Activated naive CD4-positive, alpha-beta T cell treated with anti-CD3 and anti-CD28 coated beads, Interleukin-2, amount 50 U/mL, for 72 hours (primary cell): ENCODE measurements at regions not wholly inside any gene's neighbourhood (a gene's known extent, or its start where the extent isn't known, plus 50 kb on each side); places are given as distances from the start of the nearest gene placed in this dataset.
"Not testable (repeated sequence)": the region's sequence is repeated elsewhere in the genome, so short reads cannot be mapped to it uniquely, and the experiment has no call there.

ENCODE experiments used
- ATAC-seq, 2 donors: fragments of 150-1000 bp; cut with Tn5 transposase; 2 replicates each; pipeline ENCODE4 v1.10.0; 2021; ENCODE audit warnings: mild to moderate bottlenecking in 2 of 2, moderate library complexity in 2 of 2
- DNase-seq, 2 donors: peaks; one replicate each; pipeline ENCODE4 v3.0.0; 2021 to 2022; ENCODE audit warnings: low spot score in 2 of 2
- H3K27ac Mint-ChIP-seq, 2 donors: one replicate each; pipeline ENCODE4 v1.8.0; 2022; ENCODE audit warnings: mild to moderate bottlenecking in 2 of 2, mixed read lengths in 2 of 2
- H3K36me3 Mint-ChIP-seq, 2 donors: one replicate each; pipeline ENCODE4 v1.8.0; 2022; ENCODE audit warnings: mixed read lengths in 2 of 2
- H3K9me3 Mint-ChIP-seq, 2 donors: one replicate each; pipeline ENCODE4 v1.8.0; 2022; ENCODE audit warnings: mixed read lengths in 2 of 2

DNA sequence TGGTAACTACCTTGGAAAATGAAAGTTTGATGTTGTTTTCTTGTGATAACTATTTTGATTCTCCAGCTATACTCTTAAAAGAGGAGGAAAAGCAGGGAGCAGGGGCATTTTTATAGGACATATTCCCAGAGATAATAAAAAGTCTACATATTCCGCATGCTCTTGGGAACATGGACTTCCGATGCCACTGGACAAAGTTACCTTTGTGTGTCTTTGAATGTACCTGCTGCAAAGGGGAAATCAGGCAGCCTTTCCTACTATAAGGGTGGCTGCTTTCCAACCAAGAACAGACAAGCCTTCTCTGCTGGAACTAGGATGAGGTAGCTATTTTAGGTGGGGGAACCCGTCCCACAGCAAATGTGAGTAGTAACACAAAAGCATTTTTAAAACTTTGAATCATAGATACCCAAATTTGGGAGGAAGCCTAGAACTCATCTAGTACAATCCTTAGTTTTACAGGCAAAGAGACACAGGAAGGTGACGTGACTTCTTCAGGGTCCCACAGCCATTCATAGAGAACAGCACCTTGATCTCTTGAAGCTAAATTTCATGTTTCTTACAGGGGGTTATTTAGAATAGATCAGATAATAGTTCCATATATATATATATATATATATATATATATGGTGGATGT, 179.9 kb downstream of the FASLG start:
- H3K27ac Mint-ChIP-seq = peak overlapping the region in 1 of 2 donors; percentile 11
- H3K9me3 Mint-ChIP-seq = no peaks in the 10 kb centered on the region
- DNase-seq = no peak
- peak; percentile 10 to 29 for ATAC-seq
- H3K36me3 Mint-ChIP-seq = no peaks in the 10 kb centered on the region

DNA sequence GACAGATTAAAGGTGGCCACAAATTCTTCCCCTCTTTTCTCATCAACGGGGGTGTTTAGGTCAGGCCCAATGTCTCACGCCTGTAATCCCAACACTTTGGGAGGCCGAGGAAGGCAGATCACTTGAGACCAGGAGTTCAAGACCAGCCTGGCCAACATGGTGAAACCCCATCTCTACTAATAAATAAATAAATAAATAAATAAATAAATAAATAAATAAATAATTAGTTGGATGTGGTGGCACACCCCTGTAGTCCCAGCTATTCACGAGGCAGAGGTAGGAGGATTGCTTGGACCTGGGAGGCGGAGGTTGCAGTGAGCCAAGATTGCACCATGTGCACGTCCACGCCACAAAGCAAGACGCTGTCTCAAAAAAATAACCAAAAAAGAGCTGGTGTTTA, 180.7 kb downstream of the FASLG start:
- not testable (repeated sequence) for H3K36me3 Mint-ChIP-seq, H3K27ac Mint-ChIP-seq, DNase-seq, H3K9me3 Mint-ChIP-seq, ATAC-seq

GRCh38 chr1:172843444-172843843, 184.5 kb downstream of the FASLG start:
- ATAC-seq (no peak), DNase-seq (no peak)
- no peaks in the 10 kb centered on the region for H3K36me3 Mint-ChIP-seq
- no peak overlapping the region for H3K27ac Mint-ChIP-seq
- H3K9me3 Mint-ChIP-seq = no peaks in the 10 kb centered on the region

DNA sequence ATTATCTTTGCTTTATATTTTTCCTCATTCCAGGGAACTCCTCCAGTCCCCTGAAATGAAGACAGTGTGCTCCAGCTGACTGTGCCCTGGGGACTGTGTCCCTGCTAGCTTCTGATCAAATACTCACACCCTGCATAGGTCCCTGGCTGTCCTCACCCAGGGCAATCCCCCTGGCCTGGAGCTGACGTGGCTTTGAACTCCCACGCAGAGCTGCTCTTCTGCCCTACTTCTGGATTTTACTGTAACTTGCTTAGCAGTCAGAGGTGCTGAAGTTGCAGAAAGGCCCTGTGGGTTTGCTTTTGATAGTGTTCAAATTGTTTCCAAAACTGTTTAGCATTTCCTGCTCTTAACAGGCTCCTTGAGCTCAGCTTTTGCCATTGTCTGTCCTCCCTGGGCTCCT, 186.5 kb downstream of the FASLG start:
- DNase-seq (peak; percentile 54 to 70), ATAC-seq (peak; percentile 99)
- Mint-ChIP-seq H3K36me3 (no peaks in the 10 kb centered on the region), H3K27ac (no peak overlapping the region), H3K9me3 (no peaks in the 10 kb centered on the region)

DNA sequence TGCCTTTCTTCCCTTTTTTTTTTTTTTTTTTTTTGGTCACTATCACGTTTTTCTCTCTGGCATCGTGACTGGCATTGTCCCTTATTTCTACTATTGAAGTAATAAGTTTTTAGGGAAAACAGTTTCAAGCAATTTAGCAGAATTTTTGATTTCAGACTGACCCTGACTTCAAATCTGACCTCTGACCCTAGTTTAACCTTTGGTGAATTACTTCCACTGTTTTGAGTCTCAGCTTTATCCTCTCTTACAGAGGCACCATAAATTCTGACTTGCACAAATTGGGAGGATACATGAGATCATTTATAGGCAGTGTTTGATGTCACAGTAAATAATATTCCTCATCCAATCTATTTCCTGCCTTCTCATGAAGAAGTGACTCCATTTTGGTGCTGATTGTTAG, 187.0 kb downstream of the FASLG start:
- ATAC-seq (no peak), DNase-seq (no peak)
- Mint-ChIP-seq H3K9me3 (no peaks in the 10 kb centered on the region), H3K27ac (no peak overlapping the region), H3K36me3 (no peaks in the 10 kb centered on the region)

GRCh38 chr1:172847814-172848213, 188.9 kb downstream of the FASLG start:
- not testable (repeated sequence) for H3K9me3 Mint-ChIP-seq, H3K27ac Mint-ChIP-seq, H3K36me3 Mint-ChIP-seq, DNase-seq, ATAC-seq

GRCh38 chr1:172849653-172850052, 190.8 kb downstream of the FASLG start:
- Mint-ChIP-seq H3K27ac (no peak overlapping the region), H3K9me3 (peaks cover under 1 to 6% of the 10 kb centered on the region in 2 donors), H3K36me3 (peaks cover 0 to 12% of the 10 kb centered on the region in 2 donors)
- ATAC-seq = no peak
- DNase-seq = no peak

DNA sequence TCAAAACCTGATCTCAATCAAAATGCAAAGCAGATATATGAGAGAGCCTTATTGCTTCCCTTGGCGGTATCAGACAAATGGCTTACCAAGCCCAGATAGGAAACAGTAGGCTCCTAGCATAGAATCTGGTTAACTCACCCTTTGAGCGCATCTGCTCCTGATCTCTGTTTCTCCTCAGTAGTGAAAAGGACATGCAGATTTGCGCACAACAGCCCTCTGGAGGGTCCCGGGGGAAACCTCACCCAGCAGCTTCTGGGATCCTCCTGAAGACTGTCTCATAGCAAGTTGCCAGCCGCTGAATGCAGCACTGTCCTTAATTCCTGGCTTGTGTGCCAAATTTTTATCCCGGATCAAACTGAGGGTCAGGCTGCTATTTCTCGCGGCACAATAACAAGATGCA, 192.2 kb downstream of the FASLG start:
- peaks cover 5 to 11% of the 10 kb centered on the region in 2 donors for H3K9me3 Mint-ChIP-seq
- DNase-seq (no peak), ATAC-seq (no peak)
- peaks cover 0 to 17% of the 10 kb centered on the region in 2 donors for H3K36me3 Mint-ChIP-seq
- H3K27ac Mint-ChIP-seq = no peak overlapping the region

DNA sequence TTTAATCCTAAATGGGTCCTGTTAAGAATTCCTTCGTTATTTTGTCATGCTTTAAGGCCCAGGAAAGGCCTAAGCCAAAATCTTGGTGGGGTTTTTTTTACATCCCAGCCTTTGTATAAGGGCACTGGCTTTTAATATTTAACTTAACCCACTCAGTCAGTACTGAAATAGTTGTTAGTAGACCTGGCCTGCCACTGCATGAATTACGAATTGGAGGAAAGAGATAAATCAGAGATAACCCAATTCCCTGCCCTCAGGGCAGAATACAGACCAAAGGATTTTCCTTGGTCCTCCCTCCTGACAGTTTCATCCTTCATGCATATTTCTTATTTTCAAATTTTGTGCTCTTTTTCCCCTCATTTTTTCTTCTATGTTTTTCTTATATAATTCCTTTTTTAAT, 193.0 kb downstream of the FASLG start:
- peaks cover 0 to 17% of the 10 kb centered on the region in 2 donors for H3K36me3 Mint-ChIP-seq
- no peak for DNase-seq
- no peak overlapping the region for H3K27ac Mint-ChIP-seq
- ATAC-seq = no peak
- peaks cover 5 to 11% of the 10 kb centered on the region in 2 donors for H3K9me3 Mint-ChIP-seq

DNA sequence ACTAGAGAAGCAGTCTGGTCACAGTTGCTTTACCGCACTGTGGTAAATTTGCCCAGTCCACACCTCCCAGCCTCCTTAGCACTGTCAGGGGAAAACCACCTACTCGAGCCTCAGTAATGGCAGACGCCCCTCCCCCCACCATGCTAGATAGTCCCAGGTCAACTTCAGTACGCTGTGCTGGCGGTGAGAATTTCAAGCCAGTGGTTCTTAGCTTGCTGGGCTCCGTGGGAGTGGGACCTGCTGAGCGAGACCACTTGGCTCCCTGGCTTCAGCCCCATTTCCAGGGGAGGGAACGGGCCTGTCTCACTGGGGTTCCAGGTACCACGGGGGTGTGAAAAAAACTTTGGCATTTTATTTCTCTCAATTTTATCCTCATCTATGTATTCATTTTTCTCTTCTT, 194.8 kb downstream of the TNFSF18 start:
- DNase-seq, ATAC-seq, H3K27ac Mint-ChIP-seq: not testable (repeated sequence)
- Mint-ChIP-seq H3K36me3 (peaks cover 0 to 17% of the 10 kb centered on the region in 2 donors), H3K9me3 (peaks cover 5 to 11% of the 10 kb centered on the region in 2 donors)

DNA sequence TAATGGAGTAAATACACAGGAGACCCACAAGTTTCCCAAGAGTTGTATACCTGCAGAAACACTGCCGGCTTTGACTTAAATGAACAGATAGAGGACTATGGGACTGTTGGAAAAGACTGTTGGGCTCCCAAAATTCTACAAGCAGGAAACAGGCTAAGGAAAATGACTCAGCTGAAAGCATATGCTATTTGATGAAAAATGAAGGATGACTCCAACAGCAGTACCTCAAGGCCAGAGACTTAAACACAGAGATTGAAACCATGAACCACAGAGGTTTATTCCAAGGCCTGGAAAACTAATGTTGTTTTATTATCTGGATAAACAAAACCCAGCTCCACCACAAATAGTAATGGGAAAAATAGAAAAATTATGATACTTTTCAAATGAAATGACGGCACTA, 187.7 kb downstream of the TNFSF18 start:
- H3K9me3 Mint-ChIP-seq = no peaks in the 10 kb centered on the region
- DNase-seq (no peak), ATAC-seq (no peak)
- no peaks in the 10 kb centered on the region for H3K36me3 Mint-ChIP-seq
- no peak overlapping the region for H3K27ac Mint-ChIP-seq

DNA sequence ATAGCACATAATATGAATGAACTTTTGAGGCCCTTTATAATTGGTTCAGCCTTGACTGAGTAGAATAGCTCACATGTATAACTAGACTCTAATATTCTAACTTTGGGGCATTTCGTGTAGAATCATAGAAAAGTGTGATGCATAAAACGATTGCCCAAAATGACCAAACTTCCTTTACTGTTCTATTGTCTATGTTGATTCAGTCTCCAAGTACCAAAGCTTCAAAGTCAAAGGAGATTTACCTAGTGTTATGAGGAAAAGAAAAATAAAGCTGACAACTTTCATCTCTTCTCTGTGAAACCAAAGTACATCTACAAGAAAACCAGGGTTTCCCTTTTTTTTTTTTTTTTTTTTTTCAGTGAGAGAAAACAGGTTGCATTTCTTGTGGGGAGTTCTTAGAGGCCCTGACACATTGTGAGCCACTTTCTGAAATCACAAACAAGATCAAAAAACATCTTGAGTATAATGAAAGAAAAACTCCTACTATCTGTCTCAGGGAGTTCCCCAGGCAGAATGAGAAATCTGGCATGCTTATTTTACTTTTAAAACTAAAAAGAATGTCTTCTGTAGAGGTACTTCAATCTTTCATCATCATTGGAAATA, 183.4 kb downstream of the TNFSF18 start:
- ATAC-seq (peak; percentile 76 to 86), DNase-seq (no peak)
- no peaks in the 10 kb centered on the region for H3K9me3 Mint-ChIP-seq
- no peak overlapping the region for H3K27ac Mint-ChIP-seq
- no peaks in the 10 kb centered on the region for H3K36me3 Mint-ChIP-seq

DNA sequence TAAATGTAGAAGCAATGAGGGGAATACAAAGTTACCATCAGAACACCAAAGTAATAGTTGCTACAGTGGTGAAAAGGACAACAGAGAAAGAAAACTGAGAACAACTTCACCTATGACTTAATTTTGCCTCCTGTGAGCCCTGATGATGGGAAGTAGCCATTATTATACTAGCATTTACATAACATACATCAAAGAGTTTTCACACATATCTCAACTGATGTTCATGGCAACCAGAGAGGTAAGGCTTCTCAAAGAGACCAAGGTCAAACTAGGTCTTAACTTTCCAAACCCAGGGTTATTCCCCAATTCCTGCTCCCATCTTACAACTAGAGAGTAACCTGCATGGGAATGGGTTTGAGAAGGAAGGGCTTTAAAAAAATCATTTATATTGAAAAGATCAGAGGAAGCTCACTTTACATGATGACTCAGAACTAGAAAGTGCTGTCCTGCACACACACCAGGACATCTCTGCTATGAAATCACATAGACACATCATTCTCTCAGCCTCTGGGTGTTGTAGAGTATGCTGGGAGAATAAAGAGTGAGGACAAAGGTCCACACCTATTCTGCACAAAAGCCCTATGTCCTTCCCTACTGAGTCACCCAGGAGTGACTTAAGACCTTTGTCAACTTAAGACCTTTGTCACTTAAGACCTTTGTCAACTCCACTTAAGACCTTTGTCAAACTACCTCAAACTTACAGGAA, 179.7 kb downstream of the TNFSF18 start:
- Mint-ChIP-seq H3K27ac (no peak overlapping the region), H3K9me3 (no peaks in the 10 kb centered on the region), H3K36me3 (no peaks in the 10 kb centered on the region)
- ATAC-seq (peak; percentile 60 to 67), DNase-seq (no peak)

- H3K27ac Mint-ChIP-seq = no peak overlapping the region
- peaks cover 0 to 7% of the 10 kb centered on the region in 2 donors for H3K36me3 Mint-ChIP-seq
- ATAC-seq = peak; percentile 87 to 94
- DNase-seq = no peak
- no peaks in the 10 kb centered on the region for H3K9me3 Mint-ChIP-seq
Observed at GRCh38 chr1:172874950-172875349, 175.8 kb downstream of the TNFSF18 start.

DNA sequence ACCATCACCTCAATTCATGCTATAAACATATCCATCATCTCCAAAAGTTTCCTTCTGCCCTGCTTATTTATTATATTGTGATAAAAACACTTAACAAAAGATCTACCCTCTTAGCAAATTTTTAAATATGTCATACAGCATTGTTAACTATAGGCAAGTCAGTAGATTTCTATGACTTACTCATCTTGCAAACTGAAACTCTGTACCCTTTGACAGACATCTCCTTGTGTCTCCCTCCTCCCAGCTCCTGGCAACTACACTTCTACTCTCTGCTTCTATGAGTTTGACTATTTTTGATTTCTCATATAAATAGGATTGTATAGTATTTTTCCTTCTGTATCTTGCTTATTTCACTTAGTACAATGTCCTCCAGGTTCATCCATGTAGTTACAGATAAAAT, 174.8 kb downstream of the TNFSF18 start:
- Mint-ChIP-seq H3K9me3 (no peaks in the 10 kb centered on the region), H3K36me3 (peaks cover 0 to 7% of the 10 kb centered on the region in 2 donors), H3K27ac (no peak overlapping the region)
- no peak for ATAC-seq
- no peak for DNase-seq

DNA sequence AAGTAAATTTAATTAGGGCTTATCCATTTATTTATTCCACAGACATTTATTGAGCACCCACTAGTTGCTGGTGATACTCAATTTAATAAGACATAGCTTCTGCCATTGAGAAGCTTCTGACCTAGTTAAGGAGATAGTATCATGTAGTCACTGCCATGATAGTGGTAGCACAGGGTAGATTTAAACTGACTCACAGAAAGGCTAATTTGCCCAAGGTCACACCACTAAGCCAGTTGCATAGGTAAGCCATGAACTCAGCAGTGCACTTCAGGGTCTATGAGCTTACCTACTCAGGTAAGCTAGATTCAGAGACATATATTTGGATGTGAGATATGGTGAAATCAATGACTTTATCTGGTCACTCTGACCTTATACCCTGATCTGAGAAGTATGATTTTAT, 168.4 kb downstream of the TNFSF18 start:
- H3K36me3 Mint-ChIP-seq = peaks cover 0 to 7% of the 10 kb centered on the region in 2 donors
- no peak overlapping the region for H3K27ac Mint-ChIP-seq
- DNase-seq (no peak), ATAC-seq (no peak)
- no peaks in the 10 kb centered on the region for H3K9me3 Mint-ChIP-seq

DNA sequence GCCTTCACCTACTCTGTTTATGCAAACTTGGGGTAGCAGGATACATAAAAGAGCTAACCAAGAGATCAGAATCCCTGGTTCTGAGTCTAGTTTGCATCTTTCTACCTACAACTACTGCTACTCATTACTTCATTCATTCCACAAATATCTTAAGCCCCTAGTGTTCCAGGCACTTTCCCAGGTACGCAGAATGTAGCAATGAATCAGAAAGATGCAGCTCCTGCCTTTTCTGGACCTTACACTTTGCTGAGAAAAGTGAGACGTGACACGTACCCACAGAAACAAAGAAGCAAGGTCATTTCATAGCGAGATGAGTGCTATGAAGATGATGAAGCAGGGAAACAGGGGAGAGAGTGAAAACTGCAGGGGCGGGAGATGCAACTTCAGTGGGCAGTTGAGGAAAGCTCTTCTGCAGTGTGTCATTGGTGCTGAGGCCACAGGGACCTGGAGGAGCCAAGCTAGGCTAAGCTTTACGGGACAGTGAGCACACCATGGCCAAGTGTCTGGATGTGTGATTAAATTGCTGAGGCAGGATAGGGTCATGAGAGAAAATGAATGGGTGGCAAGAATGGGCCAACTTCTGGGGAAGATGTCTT, 167.9 kb downstream of the TNFSF18 start:
- no peak for DNase-seq
- Mint-ChIP-seq H3K36me3 (peaks cover 0 to 7% of the 10 kb centered on the region in 2 donors), H3K27ac (no peak overlapping the region), H3K9me3 (no peaks in the 10 kb centered on the region)
- ATAC-seq = peak; percentile 50 to 67
